M059J (cell line): ENCODE measurements at regions not wholly inside any gene's neighbourhood (a gene's known extent, or its start where the extent isn't known, plus 50 kb on each side); places are given as distances from the start of the nearest gene placed in this dataset.
A peak's percentile ranks its signal among the peaks of the same experiment; 100 is the strongest.

Experiments used
- DNase-seq: peaks from one replicate; pipeline ENCODE4 v3.0.0-alpha.2; 2012; ENCODE audit warnings: low read depth

DNA sequence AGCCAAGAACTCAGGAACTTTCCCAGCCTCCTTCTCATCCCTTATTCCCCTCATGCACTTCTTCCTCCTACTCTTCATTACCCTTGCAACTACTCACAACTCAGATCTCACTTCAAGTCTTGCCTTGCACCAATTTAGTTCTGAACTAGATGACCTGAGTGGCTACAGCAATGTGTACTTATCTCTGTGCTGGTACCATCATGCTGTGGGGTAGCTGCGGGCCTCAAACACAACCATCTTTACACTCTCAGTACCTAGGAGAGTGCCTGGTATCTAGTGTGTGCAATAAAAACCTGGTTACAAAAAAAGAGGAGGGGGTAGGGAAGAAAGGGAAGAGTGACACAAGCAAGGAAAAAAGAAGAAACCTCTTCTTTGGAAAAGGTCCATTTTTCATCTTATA is 219.0 kb downstream of the SPTSSA start:
- DNase-seq: no peak

DNA sequence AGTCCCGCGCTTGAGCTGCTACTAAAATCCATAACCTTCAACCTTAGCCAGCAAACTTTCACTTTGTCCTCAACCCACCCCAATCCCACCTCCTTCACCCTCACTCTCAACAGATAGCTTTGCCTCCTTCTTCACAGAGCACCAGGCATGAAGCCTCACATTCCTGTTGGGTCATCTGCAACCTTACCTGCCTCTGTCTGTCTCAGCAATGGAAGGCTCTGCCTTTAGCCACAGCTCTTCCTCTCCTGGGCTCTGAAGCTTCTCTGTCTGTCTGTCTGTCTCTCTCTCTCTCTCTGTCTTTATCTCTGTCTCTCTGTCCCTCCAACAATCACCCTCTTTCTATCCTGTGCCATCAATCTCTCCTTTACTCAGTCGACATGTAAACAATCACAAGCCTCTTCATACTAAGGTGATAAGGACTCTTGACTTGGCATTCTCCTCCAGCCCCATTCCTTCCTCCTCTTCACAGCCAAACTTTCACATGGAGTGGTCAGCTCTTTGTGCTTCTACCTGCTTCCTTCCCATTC is 220.8 kb downstream of the SPTSSA start:
- DNase-seq: no peak

DNA sequence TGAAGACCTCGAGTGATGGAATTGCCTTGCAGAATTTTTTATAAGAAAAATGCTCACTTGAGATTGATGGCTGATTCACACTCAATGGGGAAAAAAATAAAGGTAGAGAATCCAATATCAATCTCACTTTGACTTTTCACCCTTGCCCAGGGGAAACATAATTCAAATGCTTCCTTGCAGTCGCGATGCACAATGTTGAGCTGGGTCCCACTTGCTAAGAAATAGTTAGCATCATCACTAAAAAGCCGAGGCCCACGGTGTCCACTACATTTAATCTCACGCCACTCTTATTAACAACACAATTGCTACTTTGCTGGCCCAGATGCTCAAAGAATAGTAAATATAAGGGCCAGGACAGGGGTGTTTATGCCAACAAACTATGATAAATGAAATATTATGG is 223.4 kb downstream of the SPTSSA start:
- DNase-seq: no peak

DNA sequence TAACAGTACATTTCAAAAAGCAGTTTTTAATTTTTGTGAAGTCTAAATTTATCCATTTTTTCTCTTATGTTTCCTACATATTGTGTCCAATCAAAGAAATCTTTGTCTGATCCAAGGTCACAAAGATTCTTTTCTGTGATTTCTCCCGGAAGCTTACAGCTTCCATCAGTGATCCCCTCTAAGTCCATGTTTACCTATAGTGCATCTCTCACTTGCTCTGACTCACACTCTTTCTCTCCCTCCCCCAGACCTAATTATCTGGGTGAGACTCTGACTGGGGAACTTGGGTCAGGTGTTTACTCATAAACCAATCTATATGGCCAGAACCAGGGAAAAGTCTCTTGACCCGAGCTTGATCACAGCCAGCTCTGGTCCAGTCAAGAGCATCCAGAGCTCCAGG is 224.4 kb downstream of the SPTSSA start:
- no peak for DNase-seq

DNA sequence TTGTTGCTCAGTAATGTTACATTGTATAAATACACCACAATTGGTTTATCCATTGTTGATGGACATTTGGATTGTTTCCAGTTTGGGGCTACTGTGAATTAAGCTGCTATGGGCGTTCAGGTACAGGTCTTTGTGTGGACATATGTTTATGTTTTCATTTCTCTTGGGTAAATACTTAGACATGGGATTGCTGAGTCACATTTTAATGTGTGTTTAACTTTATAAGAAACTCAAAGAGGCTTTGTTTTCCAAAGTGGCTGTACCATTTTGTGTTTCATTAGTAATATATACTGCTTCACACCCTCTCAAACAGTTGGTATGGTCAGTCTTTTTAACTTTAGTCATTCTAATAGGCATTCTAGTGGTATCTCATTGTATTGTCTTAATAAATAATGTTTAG is 225.0 kb downstream of the SPTSSA start:
- peak; percentile 69 for DNase-seq

DNA sequence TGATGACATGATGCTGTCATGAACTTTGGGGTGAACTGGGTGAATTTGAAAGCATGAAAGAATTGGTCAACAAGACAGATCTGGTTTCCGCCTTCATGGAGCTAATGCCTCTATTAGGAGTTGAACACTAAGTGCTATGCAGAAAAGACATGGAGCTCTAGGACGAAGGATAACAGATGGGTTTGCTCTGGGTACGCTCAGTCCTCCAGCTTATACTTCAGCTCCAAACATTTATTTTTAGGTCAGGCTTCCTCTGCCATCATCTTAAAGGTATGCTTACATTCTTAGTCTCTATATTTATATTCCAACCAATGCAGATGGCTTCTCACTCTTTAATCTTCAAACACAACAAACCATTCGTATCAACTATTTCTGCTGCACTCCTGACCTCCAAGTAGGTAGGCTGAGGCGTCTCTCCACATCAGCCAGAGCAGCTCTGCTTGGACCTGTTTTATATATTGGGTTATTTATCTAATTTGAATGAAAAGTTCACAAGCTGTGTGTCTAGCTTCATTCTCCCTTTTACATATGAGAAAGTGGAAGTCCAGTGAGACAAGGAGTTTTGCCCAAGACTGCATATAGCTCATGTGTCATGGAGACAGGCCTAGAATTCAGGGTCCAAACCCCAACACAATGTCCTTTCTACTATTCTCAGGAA is 226.3 kb downstream of the SPTSSA start:
- no peak for DNase-seq

DNA sequence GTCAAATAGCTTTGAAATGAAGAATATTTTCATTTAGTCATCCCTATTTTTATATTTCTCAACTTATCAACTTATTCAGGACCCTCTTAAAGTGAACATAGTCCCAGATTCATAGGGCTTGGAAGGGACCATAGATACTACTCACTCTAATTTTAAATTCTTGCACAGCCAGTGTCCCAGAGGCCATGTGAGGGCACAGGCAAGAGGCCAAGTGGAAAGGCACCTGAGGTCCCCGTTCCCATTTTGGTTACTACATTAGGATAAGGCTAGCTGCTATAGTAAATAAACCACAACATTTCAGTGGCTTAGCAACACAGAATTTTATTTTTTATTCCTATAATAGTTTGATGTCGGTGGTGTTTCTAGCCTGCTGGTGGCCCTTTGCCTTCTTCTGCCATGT is 227.8 kb downstream of the SPTSSA start:
- no peak for DNase-seq

DNA sequence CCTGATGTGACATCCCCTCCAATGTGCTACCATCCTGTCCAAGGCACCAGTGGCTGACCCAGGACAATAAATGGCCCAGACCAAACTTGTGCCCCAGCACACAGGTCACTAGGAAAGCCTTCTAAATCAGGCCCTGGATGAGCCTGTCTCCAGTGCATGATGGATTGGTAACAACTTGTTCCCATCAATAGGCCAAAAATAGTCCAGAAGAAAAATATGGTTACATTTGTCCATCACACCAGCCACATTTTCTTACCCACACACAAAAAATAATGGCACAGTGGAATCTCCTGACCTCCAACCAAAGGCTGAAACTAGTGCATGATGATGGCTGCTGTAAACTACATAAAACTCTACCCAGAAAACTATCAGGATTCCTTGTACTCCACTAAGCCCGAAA is 228.4 kb downstream of the SPTSSA start:
- DNase-seq: no peak

DNA sequence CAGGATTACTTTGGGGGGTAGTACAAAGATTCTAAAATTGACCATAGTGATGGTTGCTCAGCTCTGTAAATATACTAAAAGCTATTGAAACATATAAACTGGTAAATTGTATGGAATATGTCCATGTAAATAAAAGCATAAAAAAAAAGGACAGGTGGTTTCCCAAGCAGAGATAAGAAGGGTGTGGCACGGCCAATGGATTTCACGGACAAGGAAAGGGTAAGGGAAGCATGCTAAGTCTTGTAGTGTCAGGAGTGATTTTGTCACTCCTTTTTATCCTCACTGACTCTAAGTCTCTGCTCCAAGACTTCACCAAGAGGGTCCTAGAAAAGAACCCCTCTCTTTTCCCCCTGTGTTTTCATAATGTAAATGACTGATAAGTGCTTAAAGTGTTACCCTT is 229.2 kb downstream of the SPTSSA start:
- no peak for DNase-seq

DNA sequence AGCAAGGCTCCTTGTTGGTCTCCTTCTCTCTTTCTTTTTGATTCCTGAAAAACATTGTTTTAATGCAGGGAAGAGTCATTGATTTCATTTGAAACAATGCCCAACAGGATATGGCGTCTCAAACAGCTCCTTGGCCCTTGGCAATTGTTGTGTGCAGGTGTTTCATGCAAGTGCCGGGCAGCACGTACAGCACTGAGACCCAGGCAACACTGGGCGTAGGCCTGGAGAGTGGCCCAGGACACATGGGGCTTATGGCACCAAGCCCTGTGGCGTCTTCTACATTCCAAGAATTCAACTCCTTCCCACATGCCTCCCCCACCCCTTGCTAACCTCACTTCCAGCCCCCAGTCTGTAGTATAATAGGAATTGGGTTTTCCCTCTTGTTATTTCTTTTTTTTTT is 230.4 kb downstream of the SPTSSA start:
- DNase-seq: no peak

DNA sequence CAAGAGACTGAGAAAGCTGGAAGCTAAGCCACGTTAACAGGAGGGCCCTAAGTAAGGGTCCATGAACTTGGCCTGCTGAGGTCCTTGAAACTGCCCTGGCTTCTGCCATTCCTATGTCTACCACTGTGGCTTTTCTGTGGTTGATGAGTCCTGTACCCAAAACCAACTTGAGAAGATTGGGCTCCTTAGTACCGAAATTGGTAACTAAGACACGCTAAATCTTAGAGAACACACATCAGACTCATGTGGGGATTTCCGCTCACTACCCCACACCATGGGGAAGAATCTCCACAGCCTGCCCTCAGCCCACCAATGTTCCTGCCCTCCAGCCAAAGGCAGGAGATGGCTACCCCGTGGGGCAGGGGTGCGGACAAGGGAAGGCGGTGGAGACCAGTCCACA is 232.9 kb downstream of the SPTSSA start:
- no peak for DNase-seq

DNA sequence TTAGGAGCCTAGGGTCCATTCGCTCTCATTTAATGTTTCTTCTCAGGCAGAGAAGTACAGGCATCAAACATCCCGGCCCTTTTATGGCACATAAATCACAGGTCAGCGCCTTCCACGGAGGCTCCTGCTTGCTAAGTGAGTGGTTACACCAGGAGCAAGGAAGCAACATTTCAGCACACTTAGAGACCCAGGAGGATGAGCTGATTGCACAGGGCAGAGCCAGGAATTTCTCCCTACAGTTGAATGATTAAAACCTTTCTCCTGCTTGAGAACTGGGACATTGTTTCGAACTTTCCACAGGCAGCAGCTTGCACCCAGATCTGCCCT is 233.4 kb downstream of the SPTSSA start:
- no peak for DNase-seq

DNA sequence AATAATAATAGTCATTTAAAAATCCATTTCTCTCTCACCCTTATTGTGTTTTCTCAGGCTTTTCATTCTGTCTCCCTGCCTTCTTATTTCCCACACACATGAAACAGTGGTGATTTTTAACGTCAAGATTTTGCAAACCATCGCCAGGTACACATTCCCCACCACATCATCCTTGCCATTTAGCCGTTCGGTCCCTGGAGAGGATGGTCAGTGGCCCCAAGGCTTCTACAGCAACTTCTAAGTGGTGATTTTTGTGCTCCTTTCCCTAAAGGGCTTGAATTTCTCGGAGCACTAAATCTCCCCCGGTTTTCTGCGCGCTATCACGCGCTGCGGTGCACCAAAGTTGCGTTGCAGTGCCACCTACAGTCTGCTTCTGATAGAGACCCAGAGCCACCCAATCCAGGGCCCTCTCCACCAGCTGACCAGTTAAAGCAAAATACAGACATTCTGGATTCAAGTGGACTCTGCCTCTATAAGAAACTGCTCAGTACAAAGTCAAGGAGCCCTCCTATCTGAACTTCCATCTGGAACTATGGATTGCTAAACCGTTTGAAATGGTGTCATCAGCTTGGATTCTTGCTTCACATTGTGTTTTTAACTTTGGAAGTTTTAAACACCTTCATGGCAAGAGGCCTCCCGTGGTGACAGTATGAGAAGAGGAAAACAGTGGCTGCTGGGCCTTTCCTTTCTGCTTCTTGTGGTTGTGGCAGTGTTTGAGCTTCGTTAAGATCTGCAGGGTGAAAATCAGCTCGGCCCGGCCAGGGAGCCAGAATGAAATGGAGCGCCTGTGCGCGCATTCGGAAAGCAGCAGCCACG is 234.0 kb downstream of the SPTSSA start:
- DNase-seq: peak; percentile 58

DNA sequence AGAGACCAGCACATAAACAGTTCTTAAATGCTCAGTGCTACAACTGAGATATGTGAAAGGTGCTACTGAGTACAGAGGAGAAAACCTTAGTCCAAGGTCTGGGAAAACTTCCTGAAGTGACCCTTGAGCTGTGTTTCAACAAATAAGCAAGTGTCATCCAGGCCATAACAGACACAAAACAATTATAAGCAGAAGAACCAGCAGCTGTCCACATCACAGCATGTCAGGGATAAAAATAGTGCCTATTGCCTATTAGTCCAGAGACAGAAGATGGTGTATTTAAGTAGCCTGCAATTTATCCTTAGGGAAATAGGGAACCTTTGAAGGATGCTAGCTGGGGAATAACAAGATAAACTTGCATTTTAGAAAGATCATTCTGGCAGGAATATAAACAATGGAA is 237.8 kb downstream of the SPTSSA start:
- DNase-seq: no peak

DNA sequence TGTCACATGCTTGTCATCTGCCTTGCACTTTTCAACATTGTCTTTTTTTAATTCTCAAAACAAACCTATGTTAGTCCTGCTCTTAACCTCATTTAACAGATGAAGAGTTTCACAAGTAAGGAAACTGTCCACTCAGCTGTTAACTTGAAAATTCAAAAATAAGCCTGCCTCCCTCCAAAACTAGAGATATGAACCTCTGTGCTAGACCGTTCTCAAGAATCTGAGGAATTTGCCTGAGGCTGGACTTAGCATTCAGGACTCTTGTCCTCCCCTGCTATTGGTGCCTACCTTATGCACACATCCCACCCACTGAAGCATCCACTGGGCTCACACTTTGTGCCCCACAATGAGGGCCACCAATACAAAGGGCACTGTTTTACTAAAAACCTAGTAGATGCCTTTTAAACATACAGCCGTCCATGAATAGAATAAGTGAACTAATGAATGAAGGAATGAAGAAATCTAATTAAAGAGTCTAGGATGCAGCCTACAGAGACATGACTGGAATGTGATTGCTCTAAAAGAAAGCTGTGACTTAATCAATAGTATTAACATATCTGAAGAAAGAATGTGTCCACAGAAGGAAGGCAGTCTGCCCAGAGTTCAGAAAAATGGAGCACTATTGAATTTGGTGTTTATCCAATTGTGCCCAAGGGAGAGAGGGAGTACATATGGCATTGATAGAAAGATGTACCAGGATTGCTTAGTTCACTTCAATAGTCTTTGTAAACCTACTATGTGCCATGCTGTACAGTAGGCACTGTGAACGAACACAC is 238.5 kb downstream of the SPTSSA start:
- peak; percentile 40 for DNase-seq

DNA sequence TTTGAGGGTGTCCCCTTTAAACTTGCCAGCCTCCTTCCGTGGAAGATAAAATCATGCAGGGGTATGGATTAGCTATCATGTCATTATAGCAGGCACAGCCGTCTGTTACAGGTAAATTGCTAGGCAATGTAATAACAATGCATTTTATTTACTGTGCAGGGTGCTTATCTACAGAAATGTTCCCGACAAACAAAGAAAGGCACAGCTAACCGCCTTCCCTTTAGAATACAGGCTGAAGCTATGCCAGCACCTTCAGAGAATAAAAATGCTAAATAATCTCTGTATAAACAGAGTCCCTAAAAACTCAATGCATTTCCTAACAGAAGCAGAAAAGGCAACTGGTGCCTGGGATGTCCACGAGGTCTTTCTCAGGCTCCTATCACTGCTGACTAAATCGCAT is 239.2 kb downstream of the SPTSSA start:
- DNase-seq: no peak

DNA sequence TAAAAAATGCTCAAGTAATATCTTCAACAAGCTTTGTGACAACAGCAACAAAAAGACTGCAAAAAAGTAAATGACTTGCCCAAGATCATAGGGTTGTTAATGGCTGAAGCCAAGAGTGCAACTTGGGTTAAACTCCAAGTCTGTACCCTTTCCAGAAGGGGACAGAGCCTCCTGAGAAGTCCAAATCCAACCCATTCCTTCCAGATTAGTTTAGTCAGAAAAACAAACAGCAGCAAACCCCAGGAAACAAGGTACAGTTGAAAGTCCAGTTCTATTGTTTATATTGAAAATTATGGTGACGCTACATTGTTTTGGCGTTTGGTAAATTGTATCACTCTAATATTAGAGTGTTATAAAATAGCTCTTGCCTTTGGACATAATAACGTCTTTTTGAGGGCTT is 239.9 kb downstream of the SPTSSA start:
- no peak for DNase-seq

DNA sequence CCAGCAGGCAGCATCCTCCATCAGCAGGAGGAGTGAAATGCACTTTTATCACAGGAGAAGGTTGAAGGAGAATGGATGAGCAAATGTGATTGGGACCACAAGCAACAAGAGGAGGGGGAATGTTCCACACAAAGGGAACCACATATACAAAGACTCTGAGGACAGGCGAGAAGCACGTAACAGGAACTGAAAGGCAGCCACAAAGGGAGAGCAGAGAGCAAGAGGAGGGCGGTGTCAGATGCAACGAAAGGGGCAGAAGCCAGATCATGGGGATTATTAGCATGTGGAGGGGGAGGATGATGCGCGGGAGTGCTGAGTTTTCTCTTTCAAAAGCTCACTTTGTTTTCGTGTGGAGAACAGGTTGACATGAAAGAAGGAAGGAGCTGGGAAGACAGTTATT is 241.1 kb downstream of the SPTSSA start:
- DNase-seq: no peak

DNA sequence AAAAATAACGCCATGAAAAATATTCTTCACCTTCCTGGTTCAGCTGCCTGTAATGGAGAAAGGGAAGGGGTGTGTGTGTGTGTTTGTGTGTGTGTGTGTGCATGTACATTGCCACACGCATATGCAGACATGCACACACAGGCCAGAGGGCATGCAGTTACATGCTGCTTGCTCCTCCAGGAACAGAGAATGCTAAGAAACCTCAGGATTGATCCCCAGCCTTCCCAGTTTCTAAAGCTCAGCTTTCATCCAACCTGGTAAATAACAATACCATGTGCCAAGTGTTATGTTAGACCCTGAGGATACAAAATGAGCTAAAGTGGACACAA is 241.7 kb downstream of the SPTSSA start:
- no peak for DNase-seq

DNA sequence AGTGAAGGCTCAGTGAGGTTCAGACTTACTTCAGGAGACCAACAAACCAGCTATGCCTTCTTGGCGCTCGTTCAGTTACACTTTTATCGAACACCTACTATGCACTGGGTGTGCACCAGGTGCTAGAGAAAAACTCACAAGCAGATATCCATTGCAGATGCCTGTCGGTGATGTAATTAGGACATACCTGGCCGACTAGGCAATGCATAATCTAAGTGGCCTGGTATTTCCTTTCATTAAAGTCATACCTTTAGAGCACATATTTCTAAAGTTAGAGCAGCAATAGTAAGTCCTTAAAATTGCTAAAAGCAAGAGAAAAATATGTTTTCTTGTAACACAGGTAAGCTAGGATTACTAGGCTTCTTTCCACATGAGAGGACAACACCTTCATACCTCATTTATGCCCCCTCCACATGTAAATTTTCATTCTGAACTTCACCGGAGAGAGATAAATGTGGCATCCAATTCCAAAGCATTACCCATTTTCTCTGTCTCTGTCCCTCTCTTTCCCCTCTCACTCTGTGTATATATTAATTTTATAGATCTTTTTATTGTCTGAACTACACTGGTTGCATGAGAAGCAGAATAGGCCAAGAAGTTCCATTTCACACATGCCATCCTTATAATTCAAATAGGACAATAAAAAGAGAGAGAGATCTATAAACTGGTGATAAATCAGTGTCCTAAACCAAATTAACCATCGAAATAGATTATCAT is 242.2 kb downstream of the SPTSSA start:
- no peak for DNase-seq

DNA sequence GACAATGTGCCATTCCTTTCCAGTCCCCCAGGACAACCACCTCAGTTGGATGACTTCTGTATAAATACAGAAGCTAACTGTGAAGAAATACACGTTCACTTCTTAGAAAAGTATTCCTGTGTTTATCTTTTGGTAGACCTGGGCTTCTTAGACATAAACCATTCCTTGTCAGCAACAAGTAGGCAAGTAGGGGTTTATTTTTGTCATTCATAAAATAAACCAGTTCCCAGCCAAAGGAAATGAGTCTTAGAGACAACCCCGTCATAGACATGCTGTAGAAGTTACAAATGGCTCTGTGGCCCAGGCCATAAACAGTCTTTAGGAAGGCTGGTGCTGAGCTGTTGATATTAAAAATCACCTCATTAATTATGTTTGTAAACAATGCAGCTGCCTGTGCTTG is 243.2 kb downstream of the SPTSSA start:
- no peak for DNase-seq

DNA sequence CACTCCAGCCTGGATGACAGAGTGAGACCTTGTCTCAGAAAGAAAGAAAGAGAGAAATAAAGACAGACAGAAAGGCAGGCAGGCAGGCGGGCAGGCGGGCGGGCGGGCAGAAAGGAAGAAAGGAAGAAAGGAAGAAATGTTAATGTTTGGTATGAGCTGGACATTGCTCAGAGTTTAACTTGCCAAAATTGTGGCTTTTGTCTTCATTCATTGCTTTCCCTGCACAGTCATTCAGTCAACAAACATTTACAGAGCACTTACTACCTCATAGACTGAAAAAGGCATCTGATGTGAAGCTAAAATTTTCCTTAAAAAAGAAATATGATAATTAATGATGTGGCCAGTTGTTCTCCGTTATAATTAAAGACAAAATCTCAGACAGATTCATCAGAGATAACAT is 247.1 kb downstream of the SPTSSA start:
- no peak for DNase-seq
